Kidney epithelial cell (primary cell): ENCODE measurements at regions not wholly inside any gene's neighbourhood (a gene's known extent, or its start where the extent isn't known, plus 50 kb on each side); places are given as distances from the start of the nearest gene placed in this dataset.

Experiments used
- DNase-seq: peaks from one replicate; pipeline ENCODE4 v3.0.0-alpha.2; 2010; ENCODE audit warnings: low read depth
- H3K27me3 ChIP-seq: 2 replicates; pipeline ENCODE4 v1.6.0; 2011; ENCODE audit warnings: low read length; ENCODE audit not compliant: control insufficient read depth, insufficient read depth
- H3K36me3 ChIP-seq: 2 replicates; pipeline ENCODE4 v1.5.1; 2011; ENCODE audit warnings: low read length; ENCODE audit not compliant: control insufficient read depth, insufficient read depth
- H3K4me3 ChIP-seq: 2 replicates; pipeline ENCODE4 v1.5.1; 2011; ENCODE audit warnings: low read depth, mild to moderate bottlenecking, control low read depth, low read length
- TF ChIP-seq, protein P1 (sequence below): IDR thresholded peaks from 2 replicates; pipeline ENCODE4 v1.5.1; 2011; ENCODE audit warnings: mild to moderate bottlenecking, moderate library complexity, low read length, control low read depth, inconsistent platforms; ENCODE audit not compliant: insufficient read depth, poor library complexity, severe bottlenecking

DNA sequence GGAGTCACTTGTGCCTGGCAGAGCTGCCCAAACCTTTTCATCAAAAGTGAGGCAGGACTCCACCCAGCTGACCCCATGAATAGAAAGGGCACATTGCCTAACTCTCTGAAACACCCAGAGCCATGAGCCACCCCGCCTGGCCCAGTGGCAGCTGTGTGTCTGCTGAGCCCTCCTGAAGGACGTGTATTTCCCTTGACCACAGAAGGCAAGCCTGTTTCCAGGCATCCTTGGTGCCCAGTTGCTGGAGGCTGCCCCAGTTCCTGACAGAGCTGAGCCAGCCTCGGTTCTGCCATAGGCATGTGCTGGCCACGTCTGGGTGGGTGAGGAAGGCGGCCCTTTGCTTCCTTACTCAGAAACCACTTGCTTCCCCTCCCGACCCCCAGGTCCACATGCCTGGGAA is 124.7 kb upstream of the GLI2 start:
- H3K4me3 ChIP-seq, result no peak overlapping the region
- TF ChIP-seq, protein P1, sequence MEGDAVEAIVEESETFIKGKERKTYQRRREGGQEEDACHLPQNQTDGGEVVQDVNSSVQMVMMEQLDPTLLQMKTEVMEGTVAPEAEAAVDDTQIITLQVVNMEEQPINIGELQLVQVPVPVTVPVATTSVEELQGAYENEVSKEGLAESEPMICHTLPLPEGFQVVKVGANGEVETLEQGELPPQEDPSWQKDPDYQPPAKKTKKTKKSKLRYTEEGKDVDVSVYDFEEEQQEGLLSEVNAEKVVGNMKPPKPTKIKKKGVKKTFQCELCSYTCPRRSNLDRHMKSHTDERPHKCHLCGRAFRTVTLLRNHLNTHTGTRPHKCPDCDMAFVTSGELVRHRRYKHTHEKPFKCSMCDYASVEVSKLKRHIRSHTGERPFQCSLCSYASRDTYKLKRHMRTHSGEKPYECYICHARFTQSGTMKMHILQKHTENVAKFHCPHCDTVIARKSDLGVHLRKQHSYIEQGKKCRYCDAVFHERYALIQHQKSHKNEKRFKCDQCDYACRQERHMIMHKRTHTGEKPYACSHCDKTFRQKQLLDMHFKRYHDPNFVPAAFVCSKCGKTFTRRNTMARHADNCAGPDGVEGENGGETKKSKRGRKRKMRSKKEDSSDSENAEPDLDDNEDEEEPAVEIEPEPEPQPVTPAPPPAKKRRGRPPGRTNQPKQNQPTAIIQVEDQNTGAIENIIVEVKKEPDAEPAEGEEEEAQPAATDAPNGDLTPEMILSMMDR, result no peak
- no peak for DNase-seq
- H3K27me3 ChIP-seq, result peaks cover 41% of the 10 kb centered on the region
- H3K36me3 ChIP-seq, result no peaks in the 10 kb centered on the region

DNA sequence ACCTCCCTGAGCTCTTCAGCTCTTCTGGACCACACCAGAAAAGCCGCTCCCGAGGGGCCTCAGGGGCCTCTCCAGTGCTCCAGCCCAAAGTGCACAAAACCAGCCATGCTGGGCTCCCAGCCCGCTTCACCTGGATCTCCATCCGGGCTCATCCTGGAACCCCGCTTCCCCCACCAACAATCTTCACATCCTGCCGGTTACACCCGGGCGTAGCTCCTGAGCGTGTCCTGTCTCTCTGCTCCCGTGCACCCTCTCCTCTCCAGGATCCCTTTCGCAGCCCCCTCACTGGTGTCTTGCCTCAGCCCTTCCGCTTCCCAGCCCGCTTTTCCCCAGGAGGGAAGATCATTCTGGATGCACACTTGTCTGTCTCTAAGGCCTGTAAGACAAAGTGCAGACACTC is 123.7 kb upstream of the GLI2 start:
- DNase-seq, result no peak
- H3K4me3 ChIP-seq, result no peak overlapping the region
- H3K27me3 ChIP-seq, result peaks cover 36% of the 10 kb centered on the region
- no peaks in the 10 kb centered on the region for H3K36me3 ChIP-seq
- TF ChIP-seq, protein P1, result no peak

DNA sequence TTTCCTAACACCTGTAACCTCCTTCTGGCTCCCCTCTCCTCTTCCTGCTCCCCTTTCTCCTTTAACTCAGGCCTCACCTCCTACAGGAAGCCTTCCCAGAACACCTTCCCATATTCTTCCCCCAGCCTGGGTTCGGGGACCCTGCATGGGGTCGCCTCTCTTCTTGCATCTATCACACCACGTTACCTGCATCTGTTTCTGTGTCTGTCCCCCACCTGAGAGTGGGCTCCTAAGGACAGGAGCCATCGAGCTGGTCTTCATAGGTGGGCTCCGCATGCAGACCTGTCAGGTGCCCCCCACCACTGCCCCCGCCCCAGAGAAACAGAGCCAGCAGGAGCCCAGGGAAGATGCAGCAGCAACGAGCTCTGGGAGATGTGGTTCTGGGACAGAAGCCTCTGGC is 123.2 kb upstream of the GLI2 start:
- TF ChIP-seq, protein P1, result no peak
- no peak overlapping the region for H3K4me3 ChIP-seq
- H3K36me3 ChIP-seq, result no peaks in the 10 kb centered on the region
- DNase-seq, result no peak
- peaks cover 32% of the 10 kb centered on the region for H3K27me3 ChIP-seq

DNA sequence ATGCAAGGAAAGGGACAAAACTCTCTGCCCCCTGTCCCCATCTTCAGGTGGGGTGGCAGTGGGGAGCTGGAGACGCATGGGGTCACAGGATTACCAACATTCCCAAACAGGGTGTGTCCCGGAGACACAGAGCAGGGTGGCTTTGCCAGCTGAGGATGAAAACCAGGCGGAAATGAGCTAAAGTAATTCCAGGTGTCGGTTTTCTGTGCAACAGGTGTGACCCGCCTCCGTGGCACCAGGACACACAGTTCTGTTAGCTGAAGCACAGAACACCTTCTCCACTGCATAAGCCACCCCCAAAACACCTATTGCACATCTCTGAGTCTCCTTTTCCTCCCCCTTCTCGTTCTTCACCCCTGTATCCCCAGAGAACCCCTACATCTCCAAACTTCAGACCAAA is 122.7 kb upstream of the GLI2 start:
- TF ChIP-seq, protein P1, result no peak
- Histone ChIP-seq H3K36me3 (no peaks in the 10 kb centered on the region), H3K4me3 (no peak overlapping the region), H3K27me3 (peaks cover 32% of the 10 kb centered on the region)
- DNase-seq, result no peak

DNA sequence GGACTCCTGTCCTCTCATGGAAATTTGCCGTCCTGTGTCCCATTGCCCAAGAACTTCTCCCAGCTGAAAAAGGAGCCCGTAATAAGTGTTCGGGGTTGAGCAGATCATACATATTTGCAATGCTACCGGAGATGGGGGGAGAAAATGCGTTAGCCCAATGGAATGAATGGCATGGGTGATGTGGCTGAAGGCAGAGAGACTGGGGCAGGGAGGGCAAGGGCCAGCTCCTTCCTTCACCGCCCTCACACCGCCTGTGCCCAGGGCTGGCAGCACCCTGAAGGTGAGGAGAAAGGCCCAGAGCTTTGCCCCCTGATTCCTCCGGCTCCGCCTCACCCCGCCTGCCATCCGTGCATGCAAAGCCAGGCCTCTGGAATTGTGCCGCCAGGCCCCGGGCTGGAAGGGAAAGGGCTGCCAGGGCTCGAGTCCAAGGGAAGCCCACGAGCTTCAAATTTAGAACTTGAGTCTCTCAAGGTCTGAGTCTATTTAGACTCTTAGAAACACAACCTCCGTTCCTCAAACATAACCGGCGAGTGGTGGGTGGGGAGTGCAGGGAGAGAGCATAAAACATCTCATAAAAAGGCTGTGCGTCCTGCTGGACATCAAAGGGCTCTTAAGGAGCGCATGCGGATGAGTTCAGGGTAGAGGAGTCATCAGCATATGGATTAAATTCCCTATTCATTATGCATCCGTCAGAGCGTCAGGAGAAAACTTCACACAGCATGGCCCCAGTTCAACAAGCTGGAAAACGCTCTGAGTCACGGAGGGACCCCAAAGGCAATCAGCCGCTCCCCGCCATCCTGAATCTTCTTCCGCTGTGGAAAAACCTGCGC is 121.7 kb upstream of the GLI2 start:
- no peak overlapping the region for H3K4me3 ChIP-seq
- no peaks in the 10 kb centered on the region for H3K36me3 ChIP-seq
- TF ChIP-seq, protein P1, result no peak
- H3K27me3 ChIP-seq, result peaks cover 27% of the 10 kb centered on the region
- DNase-seq, result no peak

DNA sequence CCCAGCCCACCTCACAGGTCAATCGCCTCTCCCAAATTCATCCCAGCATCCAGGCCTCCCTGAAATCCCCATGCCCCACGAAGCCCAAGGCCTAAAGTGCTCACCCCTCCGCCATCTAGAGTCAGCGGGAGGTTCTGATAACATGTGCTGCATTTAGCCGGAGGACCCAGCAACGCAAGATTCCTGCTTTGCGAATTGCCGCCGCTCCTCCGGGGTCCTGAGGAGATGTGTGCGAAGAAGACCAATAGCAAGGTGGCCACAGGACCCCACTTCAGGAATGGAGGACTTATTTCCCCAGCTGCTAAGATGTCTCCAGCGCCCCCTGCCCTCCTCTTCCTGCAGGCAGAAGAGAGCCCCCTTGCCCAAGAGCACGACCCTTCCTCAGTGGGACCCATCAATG is 120.8 kb upstream of the GLI2 start:
- TF ChIP-seq, protein P1, result no peak
- DNase-seq, result no peak
- H3K4me3 ChIP-seq, result no peak overlapping the region
- H3K36me3 ChIP-seq, result no peaks in the 10 kb centered on the region
- peaks cover 27% of the 10 kb centered on the region for H3K27me3 ChIP-seq
